GM19467 (cell line): ENCODE measurements at regions not wholly inside any gene's neighbourhood (a gene's known extent, or its start where the extent isn't known, plus 50 kb on each side); places are given as distances from the start of the nearest gene placed in this dataset.

Experiments
- ATAC-seq: cut with Tn5 transposase; IDR thresholded peaks from one replicate; pipeline ENCODE4 v1.9.1; 2021; ENCODE audit warnings: mild to moderate bottlenecking, moderate library complexity; ENCODE audit not compliant: unreplicated experiment

DNA sequence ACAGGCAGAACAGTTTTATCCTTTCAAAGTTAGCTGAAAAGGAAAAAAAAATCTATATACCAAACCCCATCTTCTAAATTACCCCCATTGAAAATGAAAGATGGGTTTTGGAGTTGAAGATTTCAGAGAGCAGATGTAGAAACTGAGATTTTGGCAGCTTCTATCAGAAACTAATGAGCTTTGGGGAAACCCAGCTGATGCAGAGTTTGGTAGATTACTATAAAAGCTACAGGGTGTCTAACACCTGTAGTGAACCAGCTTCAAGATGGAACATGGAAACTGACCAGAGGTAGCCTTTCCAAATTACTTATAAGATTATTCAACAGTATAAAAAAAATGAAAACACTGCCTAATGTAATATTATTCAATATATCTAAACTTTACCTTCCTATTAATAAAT, 583.1 kb downstream of the XIRP2 start:
- no peak for ATAC-seq

DNA sequence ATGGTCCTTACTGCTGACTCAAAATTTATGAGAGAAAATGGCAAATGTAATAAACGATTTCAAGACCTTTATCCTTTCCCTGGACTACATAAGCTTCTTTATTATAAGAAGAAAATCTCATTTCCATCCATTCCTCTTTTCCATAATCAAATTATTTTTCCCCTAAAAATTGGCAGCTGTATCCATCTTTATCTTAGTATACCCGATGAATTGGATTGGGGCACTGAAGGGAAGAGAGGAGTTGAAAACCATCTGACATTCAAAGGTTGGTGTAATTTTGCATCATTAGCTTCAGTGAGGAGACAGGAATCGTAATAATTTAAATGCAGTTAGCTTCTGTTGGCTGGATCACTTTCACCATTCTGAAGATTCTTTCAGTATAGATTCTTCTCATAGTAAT, 574.1 kb downstream of the XIRP2 start:
- ATAC-seq, result no peak

DNA sequence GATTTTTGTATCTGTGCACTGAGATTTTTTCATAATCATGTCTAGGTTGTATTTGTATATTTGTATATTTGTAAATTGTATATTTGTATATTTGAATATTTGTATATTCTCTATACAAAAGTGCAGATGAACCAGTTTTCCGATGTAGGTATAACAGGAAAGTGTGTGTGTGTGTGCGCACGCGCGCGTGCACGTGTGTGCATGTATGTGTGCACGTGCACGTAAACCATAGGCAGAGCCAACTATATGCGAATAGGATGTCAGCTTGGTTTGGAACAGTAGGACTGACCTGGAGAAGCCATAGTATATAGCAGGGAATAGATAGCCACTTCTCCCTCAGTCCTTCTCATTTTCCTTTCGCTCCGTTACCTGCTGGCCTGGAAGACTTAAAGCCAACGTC, 565.8 kb downstream of the XIRP2 start:
- no peak for ATAC-seq

DNA sequence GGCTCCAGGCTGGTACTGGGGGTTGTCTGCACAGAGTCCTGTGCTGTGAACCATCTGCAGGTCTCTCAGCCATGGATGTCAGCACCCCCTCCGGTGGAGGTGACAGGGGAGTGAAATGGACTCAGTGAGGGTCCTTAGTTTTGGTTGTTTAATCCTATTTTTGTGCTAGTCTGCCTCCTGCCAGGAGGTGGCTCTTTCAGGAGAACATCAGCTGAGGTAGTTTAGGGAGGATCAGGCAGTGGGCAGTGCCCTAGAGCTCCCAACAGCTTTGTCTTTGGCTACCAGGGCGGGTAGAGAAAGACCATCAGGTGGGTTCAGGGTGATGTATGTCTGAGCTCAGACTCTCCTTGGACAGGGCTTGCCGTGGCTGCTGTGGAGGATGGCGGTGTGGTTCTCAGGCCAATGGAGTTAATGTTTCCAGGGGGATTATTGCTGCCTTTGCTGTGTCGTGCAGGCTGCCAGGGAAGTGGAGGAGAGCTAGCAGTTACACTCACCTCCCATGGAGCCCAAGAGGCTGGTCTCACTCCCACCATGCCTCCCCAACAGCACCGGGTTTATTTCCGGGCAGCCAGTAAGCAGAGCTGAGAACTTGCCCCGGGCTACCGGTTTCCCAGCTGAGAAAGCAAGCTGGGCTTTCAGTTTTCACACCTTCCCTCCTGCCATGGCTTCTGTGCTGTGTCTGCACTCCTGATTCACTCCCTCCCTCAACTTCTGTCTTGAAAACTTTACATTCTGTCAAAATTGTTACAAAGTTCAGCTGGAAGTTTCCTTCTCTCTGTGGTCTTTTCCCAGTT, 563.4 kb downstream of the XIRP2 start:
- no peak for ATAC-seq

DNA sequence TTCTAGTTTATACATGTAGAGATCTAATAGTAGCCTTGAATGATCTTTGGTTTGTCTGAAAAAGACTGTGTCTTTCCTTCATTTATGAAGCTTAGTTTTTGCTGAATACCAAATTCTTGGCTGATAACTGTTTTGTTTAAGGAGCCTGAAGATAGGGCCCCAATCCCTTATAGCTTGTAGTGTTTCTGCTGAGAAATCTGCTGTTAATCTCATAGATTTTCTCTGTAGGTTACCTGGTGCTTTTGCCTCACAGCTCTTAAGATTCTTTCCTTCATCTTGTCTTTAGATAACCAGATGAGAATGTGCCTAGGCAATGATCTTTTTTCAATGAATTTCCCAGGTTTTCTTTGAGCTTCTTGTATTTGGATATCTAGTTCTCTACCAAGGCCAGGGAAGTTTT, 562.1 kb downstream of the XIRP2 start:
- ATAC-seq, result no peak

DNA sequence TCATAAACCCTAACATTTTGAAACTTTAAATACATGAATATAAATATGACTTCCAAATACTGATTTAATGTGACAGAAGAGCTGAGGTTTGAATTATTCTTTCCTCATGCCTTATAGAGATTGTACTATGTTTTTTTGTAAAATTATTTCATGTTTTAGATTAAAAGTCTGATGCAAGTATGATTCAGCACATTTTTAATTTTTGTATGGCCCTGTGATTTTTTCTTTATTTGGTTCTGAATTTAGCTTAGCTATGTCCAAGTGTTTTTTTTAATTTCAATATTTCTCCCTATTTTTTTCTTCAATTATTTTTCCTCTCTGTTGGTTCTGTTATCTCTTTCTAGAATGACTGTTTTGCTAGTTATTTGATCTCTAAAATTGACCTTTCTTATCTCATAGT, 552.1 kb downstream of the XIRP2 start:
- no peak for ATAC-seq

DNA sequence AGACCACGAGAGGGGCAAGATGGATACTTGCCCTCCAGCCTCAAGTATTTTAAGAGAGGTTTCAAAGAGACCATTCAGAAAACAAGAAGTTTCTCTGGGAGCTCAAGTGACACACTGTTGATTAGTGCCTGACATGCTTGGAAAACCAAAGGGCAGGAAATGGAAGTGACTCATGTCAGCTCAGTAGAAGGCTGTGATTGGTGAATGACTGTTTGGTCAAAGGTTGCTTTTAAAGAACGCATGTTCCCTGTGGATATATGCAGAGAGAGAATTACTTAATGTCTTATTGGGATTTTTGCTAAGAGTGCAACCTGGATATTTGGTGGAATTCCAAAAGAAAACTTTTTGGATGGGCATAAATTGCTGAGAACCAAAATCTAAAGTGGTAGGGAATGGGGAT, 549.9 kb downstream of the XIRP2 start:
- no peak for ATAC-seq

DNA sequence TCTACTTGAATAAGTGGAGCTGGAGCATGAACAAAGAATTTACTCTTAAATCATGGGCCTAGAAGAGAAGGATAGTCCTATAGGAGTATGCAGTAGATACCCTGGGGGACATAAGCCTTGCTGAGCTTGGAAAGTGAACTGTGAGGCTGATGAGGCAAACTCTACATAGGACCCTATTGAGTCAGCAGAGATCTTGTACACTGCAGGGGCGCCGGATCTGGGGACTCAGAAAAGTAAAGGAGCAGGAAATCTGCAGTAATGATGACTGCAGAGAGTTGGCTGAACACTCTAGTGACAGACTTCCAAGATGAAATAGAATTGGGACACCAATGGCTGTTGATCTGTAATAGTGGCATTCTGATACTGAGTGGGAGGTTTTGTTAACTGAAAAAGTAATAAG, 543.7 kb downstream of the XIRP2 start:
- no peak for ATAC-seq

DNA sequence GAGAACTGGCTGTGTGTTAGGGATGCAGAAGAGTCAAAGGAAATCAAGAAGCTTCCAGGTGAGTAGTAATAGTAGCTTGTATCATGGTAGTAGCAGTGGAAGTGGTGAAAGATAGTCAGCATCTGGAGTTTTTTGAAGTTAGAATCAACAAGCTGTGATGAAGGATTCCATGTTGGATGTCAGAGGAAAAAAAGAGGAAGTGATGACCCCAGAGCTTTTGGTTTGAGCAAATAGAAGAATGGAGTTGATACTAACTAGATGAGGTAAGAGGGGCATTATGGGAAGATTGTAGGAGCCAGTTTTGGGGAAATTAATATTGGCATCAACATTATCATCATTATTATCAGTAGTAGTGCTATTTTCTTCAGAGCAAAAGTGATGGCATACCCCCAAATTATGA, 542.2 kb downstream of the XIRP2 start:
- ATAC-seq, result no peak

DNA sequence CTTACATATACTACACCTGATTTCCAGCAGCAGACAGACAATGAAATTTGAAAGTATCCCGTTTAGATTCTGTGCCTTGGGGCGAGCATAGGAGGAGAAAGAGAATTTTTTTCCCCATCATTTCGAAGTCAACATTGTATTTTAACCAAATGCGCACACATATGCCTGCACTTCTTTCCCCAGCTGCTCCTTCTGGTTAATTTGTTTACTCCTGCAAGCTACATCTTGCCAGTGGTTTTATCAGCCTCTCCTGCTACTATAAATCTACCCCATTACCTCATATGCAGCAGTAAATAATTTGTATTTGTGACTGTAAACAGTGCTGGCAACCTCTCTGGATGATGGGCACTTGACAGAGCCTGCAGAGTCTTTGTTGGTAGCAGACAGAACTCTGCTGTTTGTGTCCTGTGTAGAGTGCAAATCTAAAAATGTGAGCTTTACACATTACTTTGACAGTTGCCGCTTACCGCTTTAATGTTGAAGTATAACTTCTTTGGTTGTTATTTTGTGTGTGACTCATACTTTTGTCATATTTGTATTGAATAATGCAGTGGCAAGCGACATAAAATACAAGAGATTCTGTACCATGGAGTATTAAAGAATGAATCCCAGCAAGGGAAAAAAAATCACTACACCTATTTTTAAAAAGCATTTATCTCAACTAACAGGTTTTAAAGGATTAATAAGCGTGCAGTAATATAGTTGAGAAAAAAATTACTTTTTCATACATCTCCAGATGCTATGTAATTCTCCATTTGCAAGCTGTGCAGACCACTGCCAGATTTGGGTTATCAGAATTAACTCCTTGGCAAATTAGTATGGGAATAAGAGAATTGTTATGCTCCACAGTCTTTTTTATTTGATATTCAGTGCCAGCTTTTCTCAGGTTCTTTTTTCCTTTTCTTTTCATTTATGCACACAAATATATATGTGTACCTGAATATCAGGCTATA, 536.8 kb downstream of the XIRP2 start:
- no peak for ATAC-seq

DNA sequence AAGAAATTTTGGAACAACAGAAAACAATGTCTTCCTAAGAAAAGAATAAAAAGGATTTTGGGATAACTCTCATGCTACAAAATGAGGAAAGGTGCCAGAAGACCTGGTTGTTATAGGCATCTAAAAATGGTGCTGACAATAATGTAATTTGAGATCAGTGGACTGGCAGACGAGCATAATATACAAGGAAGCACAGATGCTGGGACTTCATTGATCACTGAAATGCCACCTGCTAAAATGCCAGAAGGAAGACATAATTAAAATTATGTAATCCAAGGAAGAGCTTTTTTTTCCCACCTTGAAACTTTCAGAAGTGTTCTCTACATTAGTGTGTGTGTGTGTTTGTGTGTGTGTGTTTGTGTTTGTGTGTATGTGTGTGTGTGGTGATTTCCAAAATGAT, 535.9 kb downstream of the XIRP2 start:
- ATAC-seq, result no peak

DNA sequence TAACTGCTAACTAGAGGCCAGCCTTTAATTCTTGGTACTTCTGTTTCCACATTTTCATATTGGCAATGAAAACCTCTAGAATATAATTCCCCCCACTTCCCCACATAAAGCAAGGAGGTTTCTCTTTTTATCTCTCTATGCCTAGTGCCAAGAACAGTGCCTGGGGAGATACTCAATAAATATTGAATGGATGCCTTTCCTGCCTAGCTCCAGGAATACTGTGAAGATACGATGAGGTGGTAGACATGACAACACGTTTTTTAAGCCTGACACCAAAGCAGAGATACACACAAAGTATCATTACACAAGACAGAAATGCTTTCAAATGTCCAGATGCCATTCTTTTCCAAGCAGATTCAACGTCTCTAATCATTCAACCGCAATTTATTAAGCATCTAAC, 535.5 kb downstream of the XIRP2 start:
- no peak for ATAC-seq

DNA sequence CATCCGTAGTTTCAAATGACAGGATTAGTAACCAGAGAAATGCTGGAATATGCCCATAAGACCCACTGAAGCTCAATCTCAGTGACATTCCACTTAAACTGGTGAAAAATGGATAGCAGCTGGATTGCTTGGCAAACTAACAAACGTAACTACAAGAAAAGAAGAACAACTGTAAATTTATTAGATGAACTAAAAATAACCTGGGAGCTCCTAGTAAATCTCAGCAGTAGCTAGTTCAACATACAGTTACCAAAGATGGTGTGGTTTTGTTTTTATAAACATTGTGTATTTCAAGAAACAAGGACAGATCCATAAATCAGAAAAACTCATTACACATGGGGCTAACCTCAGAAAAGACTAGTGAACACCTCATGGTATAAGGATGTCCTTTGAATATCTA, 531.9 kb downstream of the XIRP2 start:
- ATAC-seq, result no peak

DNA sequence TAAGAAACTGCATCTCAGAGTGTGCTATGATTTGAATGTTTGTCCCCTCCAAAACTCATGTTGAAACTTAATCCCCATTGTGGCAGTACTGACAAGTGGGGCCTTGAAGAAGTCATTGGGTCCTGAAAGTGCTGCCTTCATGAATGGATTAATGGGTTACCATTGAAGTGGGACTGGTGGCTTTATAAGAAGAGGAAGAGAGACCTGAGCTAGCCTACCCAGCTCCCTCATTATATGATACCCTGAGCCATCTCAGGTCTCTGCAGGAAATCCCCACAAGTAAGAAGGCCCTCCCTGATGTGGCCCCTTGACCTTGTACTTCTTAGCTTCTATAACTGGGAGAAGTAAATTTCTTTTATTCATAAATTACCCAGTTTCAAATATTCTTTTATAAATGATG, 526.8 kb downstream of the XIRP2 start:
- ATAC-seq, result no peak

DNA sequence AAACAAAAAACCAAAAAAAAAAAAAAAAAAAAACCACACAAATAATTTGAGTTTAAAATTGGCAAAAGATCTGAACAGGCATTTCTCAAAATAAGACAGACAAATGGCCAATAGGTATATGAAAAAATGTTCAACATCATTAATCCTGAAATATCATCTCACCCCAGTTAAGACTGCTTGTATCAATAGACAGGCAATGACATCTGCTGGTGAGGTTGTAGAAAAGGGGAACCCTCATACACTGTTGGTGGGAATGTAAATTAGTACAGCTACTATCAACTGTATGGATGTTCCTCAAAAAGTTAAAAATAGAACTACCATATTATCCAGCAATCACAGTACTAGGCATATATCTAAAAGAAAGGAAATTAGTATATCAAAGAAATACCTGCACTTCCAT, 523.1 kb downstream of the XIRP2 start:
- ATAC-seq, result no peak

DNA sequence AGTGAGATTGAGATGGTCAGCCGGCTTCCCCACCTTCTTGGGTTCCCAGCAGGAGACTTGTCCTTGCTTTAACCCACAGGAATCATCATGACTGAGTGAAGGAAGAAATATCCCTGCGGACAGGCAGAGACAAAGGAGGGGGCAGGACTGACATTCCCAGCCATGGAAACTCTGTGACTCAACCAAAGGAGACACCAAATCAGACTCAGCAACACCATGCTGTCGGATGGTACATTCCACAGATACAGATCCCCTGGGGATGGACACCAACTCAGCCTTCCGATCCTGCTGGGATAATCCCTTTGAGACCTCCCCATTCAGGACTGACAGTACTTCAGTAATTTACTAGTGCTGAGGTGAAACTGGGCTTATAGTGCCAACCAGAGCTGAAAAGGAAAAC, 518.3 kb downstream of the XIRP2 start:
- ATAC-seq, result no peak

DNA sequence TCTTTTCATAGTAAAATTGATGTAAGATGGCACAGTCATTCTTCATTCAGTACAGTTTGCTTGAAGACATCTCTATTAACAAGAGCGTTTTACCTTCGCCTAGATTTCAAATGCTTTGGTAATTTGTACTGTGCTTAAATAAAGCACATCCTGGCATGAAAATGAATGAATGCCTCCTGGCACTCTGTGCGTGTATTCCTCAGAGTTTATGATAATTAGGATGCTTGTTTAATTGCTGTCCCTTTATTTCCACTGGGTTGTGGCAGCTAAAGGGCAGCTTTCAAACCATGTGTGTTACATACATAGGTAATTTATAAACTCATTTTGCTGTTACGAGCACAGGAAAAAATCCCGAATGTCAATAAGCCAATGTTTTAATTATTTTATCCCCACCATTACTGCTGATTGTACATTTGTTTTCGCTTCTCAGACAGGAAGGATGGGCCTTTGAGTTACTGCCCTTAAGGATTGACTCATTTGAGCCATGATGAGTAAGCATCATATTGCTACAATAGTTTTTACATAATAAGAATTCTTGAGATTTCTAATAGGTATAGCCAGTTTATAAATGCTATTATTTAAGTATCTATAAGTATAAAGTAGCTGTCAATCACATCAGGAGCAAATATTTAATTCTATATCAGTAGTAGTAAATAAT, 516.5 kb downstream of the XIRP2 start:
- no peak for ATAC-seq

DNA sequence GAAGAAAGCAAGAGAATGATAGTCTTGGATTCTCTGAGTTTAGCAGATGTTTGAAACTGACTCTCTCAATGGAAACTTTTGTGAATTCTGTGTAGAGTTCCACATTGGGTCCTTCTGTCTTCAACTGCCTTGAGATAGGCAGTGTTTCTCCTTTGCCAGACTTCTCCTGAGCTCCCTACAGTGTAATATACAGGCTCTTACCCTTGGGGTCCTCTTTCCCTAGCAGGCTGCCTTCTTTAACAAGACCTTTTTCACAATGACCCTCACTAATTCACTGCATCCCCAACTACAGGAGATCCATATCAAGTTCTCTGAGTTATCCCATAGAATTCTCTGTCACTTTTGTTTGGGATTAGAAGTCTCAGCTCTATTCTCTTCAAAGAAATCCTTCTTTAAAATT, 513.0 kb downstream of the XIRP2 start:
- ATAC-seq, result no peak

DNA sequence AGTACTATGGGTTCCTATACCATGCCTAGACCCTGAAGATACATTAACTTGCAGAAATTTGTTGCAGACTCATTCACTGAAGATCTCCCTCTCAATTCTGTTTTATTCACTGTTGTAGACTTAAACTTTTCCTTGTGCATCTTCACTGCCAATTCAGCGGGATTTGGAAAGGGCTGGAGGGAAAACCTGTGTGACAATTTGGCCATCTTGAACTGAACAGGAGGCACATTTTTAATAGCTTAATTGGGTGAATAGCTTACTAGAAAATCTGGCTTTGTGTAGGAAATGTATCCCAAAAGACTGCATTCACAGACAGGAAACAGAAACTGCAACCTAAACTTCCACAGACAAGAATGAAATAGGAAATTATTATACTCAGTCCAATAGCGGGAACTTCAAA, 512.3 kb downstream of the XIRP2 start:
- ATAC-seq, result no peak

DNA sequence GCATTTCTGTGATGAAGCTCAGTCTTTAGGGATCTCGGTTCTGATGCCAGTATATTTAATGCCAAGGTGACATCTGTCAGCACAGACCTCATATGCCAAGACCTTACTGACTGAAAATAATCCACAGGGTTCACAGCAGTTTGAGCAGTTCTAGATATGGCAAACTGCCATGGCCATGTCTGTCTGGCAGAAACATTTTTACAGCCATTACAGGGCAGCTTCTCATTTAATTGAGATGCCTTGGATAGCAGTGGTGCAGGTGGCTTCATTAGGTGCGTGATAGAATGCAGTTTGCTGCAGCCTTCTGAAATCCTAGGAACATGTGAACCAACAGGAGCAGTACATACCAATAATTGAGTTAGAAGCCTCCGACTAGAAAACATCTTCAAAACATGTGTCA, 510.6 kb downstream of the XIRP2 start:
- no peak for ATAC-seq

DNA sequence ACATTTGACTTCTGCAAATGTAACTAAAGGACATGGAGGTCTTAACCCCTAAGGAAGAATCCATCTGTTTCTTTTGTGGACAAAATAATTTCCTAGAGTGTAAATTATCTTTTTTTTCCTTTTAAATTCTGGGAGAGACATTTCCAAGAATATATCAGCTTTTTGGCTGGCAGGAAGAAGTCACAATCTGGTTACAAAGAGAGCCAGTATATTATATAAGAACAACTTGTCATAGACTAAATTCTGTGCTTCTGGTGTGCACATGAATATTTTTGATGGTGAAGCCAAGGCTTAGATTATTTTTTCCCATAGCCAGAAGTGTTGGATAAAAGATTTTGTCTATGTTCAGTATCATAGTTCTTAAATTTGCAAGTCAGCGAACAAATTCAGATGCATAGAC, 500.6 kb downstream of the XIRP2 start:
- no peak for ATAC-seq

DNA sequence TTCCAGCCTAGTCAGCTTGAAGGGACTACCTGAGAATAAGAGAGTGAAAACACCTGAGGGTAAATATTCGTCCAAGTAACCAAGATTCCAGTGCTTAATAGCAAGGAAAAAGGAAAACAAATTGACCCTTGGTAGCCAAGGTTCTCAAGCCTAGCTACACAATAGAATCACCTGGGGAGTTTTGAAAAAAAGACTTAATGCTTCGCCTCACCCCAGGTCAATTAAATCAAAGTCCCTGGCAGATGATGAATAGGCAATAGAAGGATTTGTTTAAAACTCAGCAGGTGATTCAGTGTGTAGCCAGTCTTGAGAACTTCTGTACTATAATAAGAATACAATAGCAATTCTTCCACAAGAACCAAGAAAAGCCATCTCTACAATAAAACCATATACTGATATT, 500.2 kb downstream of the XIRP2 start:
- no peak for ATAC-seq
